BLaER1 treated with 17β-estradiol and CSF1 and Interleukin-3, amounts not matched to agents 10 nM and 100 nM (cell line): ENCODE measurements at regions not wholly inside any gene's neighbourhood (a gene's known extent, or its start where the extent isn't known, plus 50 kb on each side); places are given as distances from the start of the nearest gene placed in this dataset.
"Not testable (repeated sequence)": the region's sequence is repeated elsewhere in the genome, so short reads cannot be mapped to it uniquely, and the experiment has no call there.

Experiments
- H3K27ac ChIP-seq, 11 experiments: shearing (Covaris generic); formaldehyde crosslinking; 2 replicates each; pipeline ENCODE4 v1.8.1; 2022
- H3K27me3 ChIP-seq, 11 experiments: shearing (Covaris generic); formaldehyde crosslinking; 2 replicates each; pipeline ENCODE4 v1.8.1; 2022
- H3K36me3 ChIP-seq, 11 experiments: shearing (Covaris generic); formaldehyde crosslinking; 2 replicates each; pipeline ENCODE4 v1.8.1; 2022
- H3K4me1 ChIP-seq, 10 experiments: shearing (Covaris generic); formaldehyde crosslinking; 2 replicates each; pipeline ENCODE4 v1.8.1; 2022
- H3K4me2 ChIP-seq, 11 experiments: shearing (Covaris generic); formaldehyde crosslinking; 2 replicates each; pipeline ENCODE4 v1.8.1; 2022
- H3K4me3 ChIP-seq, 10 experiments: shearing (Covaris generic); formaldehyde crosslinking; 2 replicates each; pipeline ENCODE4 v1.8.1; 2022
- H3K9ac ChIP-seq, 11 experiments: shearing (Covaris generic); formaldehyde crosslinking; 2 replicates each; pipeline ENCODE4 v1.8.1; 2022
- H3K9me3 ChIP-seq, 11 experiments: shearing (Covaris generic); formaldehyde crosslinking; replicated peaks in 1 of 11; 2 replicates each; pipeline ENCODE4 v1.8.1; 2022
- H4K20me1 ChIP-seq, 11 experiments: shearing (Covaris generic); formaldehyde crosslinking; 2 replicates each; pipeline ENCODE4 v1.8.1; 2022
- Cebpa-rat ChIP-seq, 11 experiments: shearing (Covaris generic); IDR thresholded peaks; 2 replicates each; pipeline ENCODE4 v1.8.1; 2022

- Histone ChIP-seq H3K9me3 (no peaks in the 10 kb centered on the region), H3K36me3 (no peaks in the 10 kb centered on the region), H3K4me1 (peaks cover 0 to 3% (median 0%) of the 10 kb centered on the region in 10 experiments; a peak in 1 of 20 replicates), H3K27ac (no peak overlapping the region), H4K20me1 (no peaks in the 10 kb centered on the region), H3K27me3 (no peaks in the 10 kb centered on the region), H3K4me3 (no peak overlapping the region), H3K9ac (no peak overlapping the region), H3K4me2 (no peak overlapping the region)
- TF ChIP-seq Cebpa-rat (IDR thresholded peaks at IDR 0.05), result no peak
These were observed 860.4 kb downstream of the PLA2G4A start for GRCh38 chr1:187689129-187689528.

GRCh38 chr1:187691439-187691838 is 862.7 kb downstream of the PLA2G4A start:
- no peak overlapping the region for H3K4me2 ChIP-seq
- no peaks in the 10 kb centered on the region for H4K20me1 ChIP-seq
- no peaks in the 10 kb centered on the region for H3K9me3 ChIP-seq
- H3K4me1 ChIP-seq, result no peaks in the 10 kb centered on the region
- H3K4me3 ChIP-seq, result no peak overlapping the region
- H3K36me3 ChIP-seq, result no peaks in the 10 kb centered on the region
- H3K27me3 ChIP-seq, result no peaks in the 10 kb centered on the region
- H3K9ac ChIP-seq, result no peak overlapping the region
- TF ChIP-seq Cebpa-rat (IDR thresholded peaks at IDR 0.05), result no peak
- H3K27ac ChIP-seq, result no peak overlapping the region

GRCh38 chr1:187692799-187693198 is 864.0 kb downstream of the PLA2G4A start:
- H3K36me3 ChIP-seq, result no peaks in the 10 kb centered on the region
- no peak overlapping the region for H3K27ac ChIP-seq
- H3K27me3 ChIP-seq, result no peaks in the 10 kb centered on the region
- H3K4me3 ChIP-seq, result no peak overlapping the region
- no peaks in the 10 kb centered on the region for H3K9me3 ChIP-seq
- no peak for TF ChIP-seq Cebpa-rat (IDR thresholded peaks at IDR 0.05)
- H3K4me1 ChIP-seq, result no peaks in the 10 kb centered on the region
- H3K4me2 ChIP-seq, result no peak overlapping the region
- H3K9ac ChIP-seq, result no peak overlapping the region
- no peaks in the 10 kb centered on the region for H4K20me1 ChIP-seq

- H3K4me2 ChIP-seq, result no peak overlapping the region
- no peaks in the 10 kb centered on the region for H3K9me3 ChIP-seq
- H3K4me1 ChIP-seq, result no peaks in the 10 kb centered on the region
- no peak overlapping the region for H3K9ac ChIP-seq
- H3K36me3 ChIP-seq, result no peaks in the 10 kb centered on the region
- H4K20me1 ChIP-seq, result no peaks in the 10 kb centered on the region
- H3K27ac ChIP-seq, result no peak overlapping the region
- no peak for TF ChIP-seq Cebpa-rat (IDR thresholded peaks at IDR 0.05)
- H3K27me3 ChIP-seq, result no peaks in the 10 kb centered on the region
- H3K4me3 ChIP-seq, result no peak overlapping the region
These were observed 867.3 kb downstream of the PLA2G4A start for GRCh38 chr1:187696073-187696472.

GRCh38 chr1:187703138-187704130 is 874.7 kb downstream of the PLA2G4A start:
- H3K4me2 ChIP-seq, H3K9ac ChIP-seq, H3K4me1 ChIP-seq, H3K27ac ChIP-seq, H4K20me1 ChIP-seq, H3K27me3 ChIP-seq, H3K4me3 ChIP-seq, H3K36me3 ChIP-seq: not testable (repeated sequence)
- H3K9me3 ChIP-seq, result peaks cover 0 to 13% (median 4%) of the 10 kb centered on the region in 11 experiments; a peak in 11 of 22 replicates

GRCh38 chr1:187714470-187714869 is 885.7 kb downstream of the PLA2G4A start:
- H3K4me2 ChIP-seq, result peak overlapping the region in 3 of 11 experiments; percentile 9 to 75 (median 30); a peak in 2 of 22 replicates
- H3K27me3 ChIP-seq, result no peaks in the 10 kb centered on the region
- H3K4me3 ChIP-seq, result no peak overlapping the region
- H4K20me1 ChIP-seq, result no peaks in the 10 kb centered on the region
- no peak for TF ChIP-seq Cebpa-rat (IDR thresholded peaks at IDR 0.05)
- no peaks in the 10 kb centered on the region for H3K9me3 ChIP-seq
- no peak overlapping the region for H3K9ac ChIP-seq
- H3K36me3 ChIP-seq, result no peaks in the 10 kb centered on the region
- H3K27ac ChIP-seq, result peak overlapping the region in 4 of 11 experiments; percentile 28 to 49 (median 37); a peak in 4 of 22 replicates
- peaks cover 0 to 35% (median 10%) of the 10 kb centered on the region in 10 experiments; a peak in 12 of 20 replicates for H3K4me1 ChIP-seq

- H4K20me1 ChIP-seq, result no peaks in the 10 kb centered on the region
- no peaks in the 10 kb centered on the region for H3K36me3 ChIP-seq
- 0 out of 22 replicates have a peak, but pooled peaks of 2 of the 11 experiments have one; percentile 18 to 23 for TF ChIP-seq Cebpa-rat (IDR thresholded peaks at IDR 0.05)
- peak overlapping the region in 1 of 11 experiments; percentile 8; a peak in 1 of 22 replicates for H3K9ac ChIP-seq
- no peak overlapping the region for H3K4me3 ChIP-seq
- H3K27me3 ChIP-seq, result no peaks in the 10 kb centered on the region
- H3K27ac ChIP-seq, result peak overlapping the region in 8 of 11 experiments; percentile 23 to 53 (median 42); a peak in 13 of 22 replicates
- H3K4me1 ChIP-seq, result peaks cover 0 to 41% (median 10%) of the 10 kb centered on the region in 10 experiments; a peak in 12 of 20 replicates
- H3K4me2 ChIP-seq, result peak overlapping the region in 5 of 11 experiments; percentile 17 to 75 (median 30); a peak in 8 of 22 replicates
- no peaks in the 10 kb centered on the region for H3K9me3 ChIP-seq
These were observed 886.7 kb downstream of the PLA2G4A start for GRCh38 chr1:187715483-187715882.

GRCh38 chr1:187716160-187716559 is 887.4 kb downstream of the PLA2G4A start:
- no peaks in the 10 kb centered on the region for H3K9me3 ChIP-seq
- peak overlapping the region in 1 of 11 experiments; percentile 8; a peak in 1 of 22 replicates for H3K9ac ChIP-seq
- no peaks in the 10 kb centered on the region for H3K27me3 ChIP-seq
- peak overlapping the region in 3 of 11 experiments; percentile 17 to 75 (median 49); a peak in 2 of 22 replicates for H3K4me2 ChIP-seq
- H3K4me3 ChIP-seq, result no peak overlapping the region
- peaks cover 0 to 42% (median 10%) of the 10 kb centered on the region in 10 experiments; a peak in 12 of 20 replicates for H3K4me1 ChIP-seq
- H3K27ac ChIP-seq, result peak overlapping the region in 6 of 11 experiments; percentile 14 to 53 (median 34); a peak in 10 of 22 replicates
- no peak for TF ChIP-seq Cebpa-rat (IDR thresholded peaks at IDR 0.05)
- no peaks in the 10 kb centered on the region for H4K20me1 ChIP-seq
- no peaks in the 10 kb centered on the region for H3K36me3 ChIP-seq

GRCh38 chr1:187718527-187718926 is 889.8 kb downstream of the PLA2G4A start:
- no peak for TF ChIP-seq Cebpa-rat (IDR thresholded peaks at IDR 0.05)
- no peak overlapping the region for H3K4me2 ChIP-seq

More at GRCh38 chr1:187718527-187718926, 889.8 kb downstream of the PLA2G4A start:
- Histone ChIP-seq H3K4me3 (no peak overlapping the region), H3K36me3 (no peaks in the 10 kb centered on the region), H4K20me1 (no peaks in the 10 kb centered on the region), H3K4me1 (peaks cover 0 to 39% (median 10%) of the 10 kb centered on the region in 10 experiments; a peak in 12 of 20 replicates), H3K27me3 (no peaks in the 10 kb centered on the region), H3K27ac (no peak overlapping the region), H3K9ac (no peak overlapping the region), H3K9me3 (no peaks in the 10 kb centered on the region)
